GM19395 (cell line): ENCODE measurements at regions not wholly inside any gene's neighbourhood (a gene's known extent, or its start where the extent isn't known, plus 50 kb on each side); places are given as distances from the start of the nearest gene placed in this dataset.

ENCODE experiments used
- ATAC-seq: cut with Tn5 transposase; IDR thresholded peaks from one replicate; pipeline ENCODE4 v1.9.1; 2021; ENCODE audit warnings: mild to moderate bottlenecking, moderate library complexity; ENCODE audit not compliant: unreplicated experiment

DNA sequence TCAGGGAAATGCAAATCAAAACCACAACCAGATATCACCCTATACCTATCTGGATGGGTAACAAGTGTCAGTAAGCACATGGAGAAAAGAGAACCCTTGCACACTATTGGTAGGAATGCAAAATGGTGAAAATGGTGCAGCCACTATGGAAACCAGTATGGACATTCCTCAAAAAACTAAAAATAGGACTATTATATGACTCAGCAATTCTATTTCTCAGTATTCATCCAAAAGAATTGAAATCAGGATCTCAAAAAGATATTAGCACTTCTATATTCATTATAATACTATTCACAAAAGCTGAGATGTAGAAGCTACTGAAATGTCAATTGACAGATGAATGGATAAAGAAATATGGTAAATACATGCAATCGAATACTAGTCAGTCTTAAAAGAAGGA lies 491.1 kb upstream of the MYT1L start:
- no peak for ATAC-seq

- ATAC-seq: no peak
Measured at GRCh38 chr2:2812648-2813047, 481.6 kb upstream of the MYT1L start.

DNA sequence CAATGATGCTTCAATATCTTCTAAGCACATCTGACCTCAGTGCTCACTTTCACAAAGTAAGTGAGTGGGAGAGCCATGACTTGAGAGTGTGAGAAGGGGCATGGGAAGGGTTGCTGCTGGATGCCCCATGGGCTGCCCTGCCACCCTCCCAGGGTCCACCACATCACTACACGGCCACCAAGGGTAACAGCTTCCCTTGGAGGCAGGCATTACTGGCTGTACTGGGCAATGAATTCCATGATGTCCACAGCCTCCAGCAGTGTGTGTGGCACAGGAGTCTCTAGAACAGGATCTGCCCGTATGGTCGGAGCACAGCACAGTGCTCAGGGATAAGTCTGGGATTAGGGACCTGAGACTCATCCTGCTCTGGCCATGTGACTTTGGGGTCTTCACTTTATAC lies 481.0 kb upstream of the MYT1L start:
- ATAC-seq: no peak

- ATAC-seq: no peak
Measured at GRCh38 chr2:2810504-2810903, 479.4 kb upstream of the MYT1L start.

DNA sequence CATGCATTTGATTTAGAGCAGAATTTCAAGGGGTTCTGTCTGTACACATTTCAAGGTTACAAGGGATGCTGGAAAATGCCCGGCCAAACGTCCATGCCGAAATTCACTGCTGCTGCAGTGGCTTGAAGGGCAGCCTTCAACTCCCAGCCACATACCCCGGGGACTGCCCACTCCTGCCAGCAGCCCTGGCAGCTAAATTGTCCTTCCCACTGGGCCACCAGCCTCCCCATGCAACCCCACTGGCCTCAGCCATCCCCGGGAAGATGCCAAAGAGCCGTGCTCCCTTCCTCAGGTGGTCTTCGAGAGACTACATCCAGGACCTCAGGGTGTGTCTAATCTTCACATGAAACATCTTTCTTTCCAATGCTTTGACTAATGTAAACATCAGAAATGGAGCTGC lies 478.7 kb upstream of the MYT1L start:
- ATAC-seq: no peak

- no peak for ATAC-seq
Measured at GRCh38 chr2:2808551-2809058, 477.5 kb upstream of the MYT1L start.

DNA sequence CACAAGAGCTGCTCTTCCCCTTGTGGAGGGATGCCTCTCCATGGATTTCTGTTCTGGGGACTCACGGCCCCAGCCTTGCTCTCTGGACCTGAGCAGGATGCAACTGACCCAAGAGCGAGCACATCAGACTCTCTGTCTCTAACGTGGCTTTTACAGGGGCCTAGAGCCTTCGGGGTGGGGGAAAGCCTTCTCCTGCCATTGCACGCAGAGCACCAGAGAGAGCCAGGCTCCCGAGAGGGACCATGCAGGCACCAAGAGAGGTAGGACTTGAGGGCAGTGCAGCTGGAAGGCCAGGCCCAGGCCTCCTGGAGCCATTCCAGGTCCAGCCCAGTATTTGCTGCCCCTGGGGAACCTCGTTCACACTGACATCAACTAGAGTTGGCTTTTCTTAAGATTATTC lies 475.6 kb upstream of the MYT1L start:
- no peak for ATAC-seq

GRCh38 chr2:2805263-2805662 lies 474.2 kb upstream of the MYT1L start:
- ATAC-seq: no peak

DNA sequence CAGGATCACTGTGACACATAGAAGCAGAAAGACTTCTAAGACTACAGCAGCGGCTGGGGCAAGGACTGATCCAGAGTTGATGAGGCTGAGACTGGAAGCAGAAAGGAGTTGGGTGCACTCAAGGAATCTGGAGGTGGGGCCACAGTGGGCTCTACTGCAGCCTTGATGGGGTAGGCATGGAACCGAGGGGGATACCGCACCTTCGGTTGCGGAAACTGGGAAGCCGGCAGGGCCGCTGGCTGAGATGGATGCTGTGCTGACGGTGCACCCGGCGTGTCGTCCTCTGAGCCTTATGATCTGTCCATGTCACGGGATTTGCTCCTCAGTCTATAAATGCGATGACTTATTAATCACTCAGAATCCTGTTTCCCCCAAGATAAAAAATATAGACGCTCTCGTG lies 473.5 kb upstream of the MYT1L start:
- no peak for ATAC-seq

DNA sequence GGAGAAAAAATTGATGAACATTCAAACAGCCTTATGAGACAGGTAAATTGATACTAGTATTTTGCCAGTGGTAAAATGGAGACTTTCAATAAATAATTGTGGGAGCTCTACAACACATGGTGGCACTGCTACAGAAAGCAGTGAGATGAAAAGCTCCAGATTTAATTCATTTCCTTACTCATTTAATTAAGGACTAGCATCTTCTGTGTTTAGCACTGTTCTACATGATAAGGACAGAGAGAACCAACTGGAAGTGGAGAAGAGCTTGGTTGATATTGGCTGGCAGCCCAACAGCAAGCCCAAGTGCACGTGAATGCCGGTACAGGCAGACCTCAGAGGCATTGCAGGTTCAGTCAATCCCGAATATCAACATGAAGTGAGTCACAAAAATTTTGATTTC lies 470.4 kb upstream of the MYT1L start:
- no peak for ATAC-seq

DNA sequence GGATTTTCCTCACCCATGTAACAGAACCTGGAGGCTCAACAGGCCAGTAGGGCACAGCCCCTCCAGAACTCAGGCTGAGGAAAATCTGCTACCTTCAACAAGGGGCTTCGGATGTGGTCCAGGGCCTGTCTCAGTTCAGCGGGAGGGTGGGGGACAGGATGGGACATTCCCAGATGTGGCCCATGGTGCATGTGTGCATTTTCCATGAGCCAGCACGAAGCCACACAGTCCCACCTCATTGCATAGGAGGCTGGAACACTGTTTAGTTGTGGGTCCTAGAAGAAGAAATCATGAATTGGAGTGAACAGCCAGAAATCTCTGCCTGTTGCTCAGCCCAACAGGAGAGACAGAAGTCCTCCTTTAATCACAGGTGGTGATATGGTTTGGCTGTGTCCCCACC lies 469.6 kb upstream of the MYT1L start:
- ATAC-seq: no peak

DNA sequence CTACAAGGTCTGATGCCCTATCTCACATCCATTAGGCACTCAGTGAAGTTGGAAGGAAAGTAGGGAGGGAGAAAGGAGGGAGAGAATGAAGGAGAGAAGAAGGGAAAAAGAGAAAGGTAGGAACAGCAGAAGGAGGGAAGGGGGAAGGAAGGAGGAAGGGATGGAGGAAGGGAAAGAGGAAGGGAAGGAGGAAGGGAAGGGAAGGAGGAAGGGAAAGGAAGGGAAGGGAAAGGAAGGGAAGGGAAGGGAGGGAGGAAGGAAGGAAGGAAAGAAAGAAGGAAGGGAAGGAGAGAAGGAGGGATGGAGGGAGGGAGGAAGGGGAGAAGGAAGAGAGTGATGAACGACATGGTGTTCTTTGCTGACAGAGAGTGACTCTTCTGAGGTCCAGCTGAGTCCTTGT lies 468.9 kb upstream of the MYT1L start:
- ATAC-seq: no peak

DNA sequence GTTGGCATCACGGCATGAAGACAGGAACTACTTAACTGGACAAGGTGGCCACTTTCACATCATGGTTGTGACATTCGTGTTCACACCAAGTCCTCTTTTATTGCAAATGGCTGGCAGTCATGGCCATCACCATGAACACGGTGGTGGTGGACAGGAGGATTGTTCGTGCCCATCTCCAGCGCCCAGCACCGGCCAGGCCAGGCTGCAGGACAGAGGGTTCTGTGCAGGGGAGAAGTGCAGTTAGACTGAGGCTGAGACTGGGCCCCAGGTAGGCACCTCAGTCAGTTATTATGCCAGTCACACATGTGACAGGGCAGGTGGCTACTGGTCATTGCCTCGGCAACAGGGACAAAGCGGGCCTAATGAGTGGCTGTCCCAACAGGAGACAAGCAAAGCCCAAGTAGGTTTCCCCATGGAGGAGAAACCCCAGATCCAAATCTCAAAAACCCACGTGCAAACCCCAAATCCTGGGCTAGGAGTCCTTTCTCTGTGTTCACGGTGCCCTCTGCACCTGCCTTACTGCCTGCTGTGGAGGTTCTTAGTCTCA lies 468.1 kb upstream of the MYT1L start:
- no peak for ATAC-seq

GRCh38 chr2:2798337-2798736 lies 467.3 kb upstream of the MYT1L start:
- no peak for ATAC-seq

- ATAC-seq: no peak
Measured at GRCh38 chr2:2797797-2798196, 466.7 kb upstream of the MYT1L start.

DNA sequence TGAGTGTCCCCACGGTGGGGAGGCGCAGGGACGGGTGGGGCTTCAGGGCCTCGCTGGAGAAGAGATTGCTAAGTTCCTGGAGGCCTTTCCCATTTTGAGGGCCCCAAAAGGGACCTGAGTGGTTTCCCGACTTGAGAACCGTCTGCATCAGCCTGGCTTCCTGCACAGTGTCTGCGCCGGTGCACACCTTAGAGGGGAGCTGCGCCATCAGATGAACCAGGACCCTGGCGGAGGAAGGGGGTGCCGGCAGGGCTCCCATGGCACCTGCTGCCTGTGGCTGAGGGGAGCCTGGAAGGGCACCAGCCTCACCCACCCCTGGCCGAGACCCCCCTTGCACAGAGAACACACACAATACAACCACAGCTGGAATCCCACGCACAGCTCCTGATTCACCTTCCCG lies 465.1 kb upstream of the MYT1L start:
- ATAC-seq: no peak

GRCh38 chr2:2795438-2796091 lies 464.5 kb upstream of the MYT1L start:
- ATAC-seq: no peak

DNA sequence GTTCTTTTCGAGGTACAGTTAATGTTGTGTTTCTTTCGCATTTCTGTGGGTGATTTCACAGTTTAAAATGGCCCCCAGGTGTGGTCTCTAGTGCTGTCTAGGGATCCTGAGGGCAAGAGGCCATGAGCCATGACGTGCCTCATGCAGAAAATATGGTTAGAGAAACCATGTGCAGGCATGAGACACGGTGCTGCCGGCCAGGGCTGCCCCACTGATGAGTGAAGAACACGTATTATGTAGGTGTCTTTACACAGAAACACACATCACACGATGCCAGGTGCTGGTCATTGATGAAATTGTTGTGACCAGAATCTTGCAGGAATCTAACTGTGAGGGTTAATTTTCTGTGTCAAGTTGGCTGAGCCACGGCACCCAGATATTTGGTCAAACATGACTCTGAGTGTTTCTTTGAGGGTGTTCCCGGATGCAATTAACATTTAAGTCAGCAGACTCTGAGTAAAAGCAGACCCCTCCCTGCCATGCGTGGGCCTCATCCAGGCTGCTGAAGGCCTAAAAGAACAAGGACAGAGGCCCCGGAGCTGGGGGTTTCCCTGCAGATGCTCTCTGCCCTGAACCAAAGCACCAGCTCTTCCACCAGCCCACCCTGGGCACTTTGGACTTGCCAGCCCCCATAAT lies 463.0 kb upstream of the MYT1L start:
- ATAC-seq: no peak

GRCh38 chr2:2793514-2793913 lies 462.4 kb upstream of the MYT1L start:
- no peak for ATAC-seq

DNA sequence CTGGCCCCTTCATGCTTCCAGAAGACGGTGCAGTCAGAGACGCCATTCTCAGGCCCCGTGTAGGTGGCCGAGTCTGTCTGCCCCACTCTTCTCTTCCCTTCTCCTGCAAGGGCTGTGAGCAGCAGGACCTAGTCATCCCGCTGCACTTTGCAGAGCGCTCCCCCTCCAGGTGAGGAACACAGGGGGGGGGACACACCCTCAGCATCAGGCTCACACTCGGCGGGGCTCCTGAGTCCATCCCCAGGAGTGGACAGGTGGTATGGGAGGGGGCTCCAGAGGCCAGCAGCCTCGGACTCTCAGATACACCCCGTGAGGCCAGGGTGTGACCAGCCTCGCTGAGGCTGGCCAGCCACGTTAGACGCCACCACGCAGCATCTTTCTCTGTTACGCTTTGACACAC lies 460.5 kb upstream of the MYT1L start:
- ATAC-seq: no peak

DNA sequence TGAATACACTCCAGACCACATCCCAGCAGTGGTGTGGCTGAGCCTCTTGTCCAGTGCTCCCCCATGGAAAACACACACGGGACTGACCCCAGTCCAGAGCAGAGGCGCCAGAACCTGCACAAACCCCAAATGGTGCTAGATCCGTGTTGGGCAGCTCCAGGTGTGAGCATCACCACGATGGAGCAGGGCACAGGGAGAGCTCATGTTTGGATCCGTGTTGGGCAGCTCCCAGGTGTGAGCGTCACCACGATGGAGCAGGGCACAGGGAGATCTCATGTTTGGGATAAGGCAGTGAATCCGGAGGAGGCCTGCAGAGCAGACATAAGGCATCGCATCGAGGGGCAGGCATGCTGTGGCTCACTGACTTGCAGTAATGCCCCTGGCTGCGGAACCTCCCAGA lies 460.0 kb upstream of the MYT1L start:
- ATAC-seq: no peak

DNA sequence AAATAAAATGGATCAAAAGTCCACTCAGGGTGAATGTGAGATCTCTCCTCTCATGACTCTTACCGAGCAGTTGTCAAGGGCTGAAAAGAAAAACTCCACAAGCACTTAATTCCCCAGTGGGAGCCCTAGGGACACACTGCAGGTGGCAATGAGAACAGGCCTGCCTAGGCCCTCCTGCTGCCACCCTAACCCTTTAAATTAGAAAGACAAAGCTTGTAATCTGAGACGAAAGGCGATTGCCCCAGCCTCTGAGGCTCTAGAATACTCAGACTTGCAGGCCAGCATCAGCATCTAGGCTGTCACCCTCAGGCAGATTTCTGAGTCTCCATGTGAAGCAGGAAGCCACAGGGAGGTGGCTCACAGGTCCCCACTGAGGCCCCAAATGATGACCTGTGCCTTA lies 457.0 kb upstream of the MYT1L start:
- ATAC-seq: no peak
